NT2/D1 (cell line): ENCODE measurements at regions not wholly inside any gene's neighbourhood (a gene's known extent, or its start where the extent isn't known, plus 50 kb on each side); places are given as distances from the start of the nearest gene placed in this dataset.

Experiments
- DNase-seq: peaks from one replicate; pipeline ENCODE4 v3.0.0-alpha.2; 2011; ENCODE audit warnings: low read depth, low spot score
- H3K27me3 ChIP-seq: 2 replicates; pipeline ENCODE4 v1.6.0; 2011; ENCODE audit warnings: mild to moderate bottlenecking; ENCODE audit not compliant: insufficient read length, insufficient read depth
- H3K36me3 ChIP-seq: 2 replicates; pipeline ENCODE4 v1.6.1; 2011; ENCODE audit warnings: mild to moderate bottlenecking, low read length, mixed read lengths; ENCODE audit not compliant: insufficient read depth, insufficient read length
- H3K4me1 ChIP-seq: 2 replicates; pipeline ENCODE4 v1.5.1; 2011; ENCODE audit not compliant: insufficient read depth, insufficient read length
- H3K4me3 ChIP-seq: 2 replicates; pipeline ENCODE4 v1.5.1; 2011; ENCODE audit warnings: low read depth; ENCODE audit not compliant: insufficient read length
- H3K9ac ChIP-seq: 2 replicates; pipeline ENCODE4 v1.6.0; 2011; ENCODE audit warnings: low read depth; ENCODE audit not compliant: insufficient read length
- H3K9me3 ChIP-seq: 2 replicates; pipeline ENCODE4 v1.5.1; 2011; ENCODE audit warnings: mild to moderate bottlenecking, low read length; ENCODE audit not compliant: insufficient read depth
- SUZ12 ChIP-seq: IDR thresholded peaks from 2 replicates; pipeline ENCODE4 v1.6.1; 2011; ENCODE audit not compliant: insufficient read length, insufficient read depth; ENCODE audit errors: extremely low read depth
- YY1 ChIP-seq: IDR thresholded peaks from 2 replicates; pipeline ENCODE4 v1.6.1; 2011; ENCODE audit not compliant: insufficient read length, insufficient read depth
- ZNF274 ChIP-seq: IDR thresholded peaks from 2 replicates; pipeline ENCODE4 v1.6.1; 2011; ENCODE audit warnings: mild to moderate bottlenecking, low read depth, low read length

DNA sequence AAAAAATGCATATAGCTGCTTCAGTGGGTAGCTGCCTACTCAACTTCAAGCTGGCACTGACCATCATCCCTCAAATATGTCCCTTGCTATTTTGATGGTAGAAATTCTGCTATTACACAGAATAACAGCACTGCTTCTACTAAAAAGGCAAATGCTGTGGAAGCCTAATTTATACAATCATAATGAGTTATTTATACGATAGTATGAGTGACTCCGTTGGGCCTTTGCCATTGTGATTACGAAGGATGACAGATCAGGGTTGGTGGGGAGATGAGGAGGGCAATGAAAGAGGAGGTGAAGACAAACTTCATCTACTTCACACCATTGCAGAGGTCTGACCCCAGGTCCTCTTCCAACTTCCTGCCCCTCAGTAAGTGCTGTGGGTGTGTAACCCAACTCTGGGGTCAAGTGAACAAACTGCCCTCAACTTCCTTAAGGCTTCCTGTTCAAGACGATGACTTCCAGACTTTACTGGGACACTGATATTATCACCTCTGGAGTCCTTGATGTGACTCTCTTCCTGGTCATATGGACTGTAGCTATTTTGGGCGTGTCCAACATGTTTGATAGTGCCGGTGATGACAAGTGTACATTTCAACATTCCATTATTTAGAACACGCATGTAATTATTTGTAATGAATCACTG is 74.1 kb upstream of the RPS23 start:
- H3K36me3 ChIP-seq, result no peaks in the 10 kb centered on the region
- no peak overlapping the region for H3K9ac ChIP-seq
- H3K4me3 ChIP-seq, result no peak overlapping the region
- DNase-seq, result no peak
- H3K27me3 ChIP-seq, result no peaks in the 10 kb centered on the region
- TF ChIP-seq SUZ12, result no peak
- no peak for TF ChIP-seq YY1
- TF ChIP-seq ZNF274, result no peak
- H3K9me3 ChIP-seq, result no peaks in the 10 kb centered on the region
- H3K4me1 ChIP-seq, result peaks cover 2% of the 10 kb centered on the region

DNA sequence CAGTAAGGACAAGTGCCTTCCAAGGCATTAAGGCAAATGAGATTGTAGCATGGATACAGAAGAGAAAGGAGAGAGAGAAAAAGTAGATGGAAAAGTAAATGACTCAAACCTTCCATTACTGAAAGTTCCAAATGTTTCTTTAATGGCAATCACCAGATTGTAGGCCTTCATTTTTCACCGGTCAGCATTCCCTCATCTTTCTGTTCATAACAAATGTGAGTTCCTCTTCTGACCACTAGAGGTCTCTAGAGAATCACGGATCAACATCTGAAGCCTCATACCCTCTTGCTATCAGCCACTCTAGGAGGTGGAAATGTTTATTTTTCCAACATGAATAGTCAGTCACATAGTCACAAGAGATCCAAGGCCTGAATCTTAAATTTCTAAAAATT is 73.6 kb upstream of the RPS23 start:
- H3K27me3 ChIP-seq, result no peaks in the 10 kb centered on the region
- H3K9me3 ChIP-seq, result no peaks in the 10 kb centered on the region
- DNase-seq, result peak; percentile 20
- peaks cover 3% of the 10 kb centered on the region for H3K4me1 ChIP-seq
- H3K36me3 ChIP-seq, result no peaks in the 10 kb centered on the region
- H3K9ac ChIP-seq, result no peak overlapping the region
- no peak for TF ChIP-seq YY1
- TF ChIP-seq ZNF274, result no peak
- no peak for TF ChIP-seq SUZ12
- H3K4me3 ChIP-seq, result no peak overlapping the region

DNA sequence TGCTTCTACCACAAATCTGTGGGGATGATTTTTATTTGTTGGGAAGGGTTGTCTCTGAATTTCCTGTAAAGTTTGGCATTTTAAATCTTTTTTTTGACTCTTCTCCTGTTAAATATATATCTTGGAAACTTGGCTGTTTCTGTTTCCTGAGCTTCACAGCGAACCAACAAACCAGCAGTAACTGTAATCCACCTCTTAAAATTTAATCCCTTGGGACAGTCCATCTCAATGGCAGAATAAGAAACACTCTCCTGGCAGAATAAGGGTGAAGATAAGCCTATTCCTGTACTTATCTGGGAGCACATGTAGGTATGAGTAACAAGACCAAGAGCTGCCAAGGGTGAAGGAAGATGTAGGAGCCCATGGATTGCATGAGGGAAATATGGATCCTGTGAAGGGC is 73.1 kb upstream of the RPS23 start:
- Histone ChIP-seq H3K4me1 (peaks cover 7% of the 10 kb centered on the region), H3K9me3 (no peaks in the 10 kb centered on the region), H3K4me3 (no peak overlapping the region), H3K9ac (no peak overlapping the region), H3K27me3 (no peaks in the 10 kb centered on the region), H3K36me3 (no peaks in the 10 kb centered on the region)
- TF ChIP-seq ZNF274, result no peak
- no peak for TF ChIP-seq SUZ12
- no peak for TF ChIP-seq YY1
- DNase-seq, result no peak

DNA sequence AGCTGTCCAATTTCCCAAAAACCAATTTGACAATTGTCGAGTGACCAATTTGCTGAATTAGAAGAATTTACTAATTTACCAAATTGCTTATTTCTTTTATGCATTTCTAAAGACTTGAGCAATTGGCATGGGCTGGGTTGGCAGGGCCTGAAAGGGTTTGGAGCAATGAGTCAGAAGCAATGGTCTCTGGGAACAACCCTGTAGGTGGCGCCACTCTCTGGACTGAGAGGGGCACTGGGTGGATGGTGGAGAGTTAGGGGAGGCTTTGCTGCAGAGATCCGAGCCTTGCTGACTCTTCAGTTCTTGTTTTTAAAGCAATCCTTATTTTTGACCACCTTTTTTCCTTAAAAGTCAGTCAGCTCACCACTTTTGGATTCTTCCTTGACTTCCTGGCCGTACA is 71.5 kb upstream of the RPS23 start:
- no peak for TF ChIP-seq YY1
- no peak for TF ChIP-seq ZNF274
- TF ChIP-seq SUZ12, result no peak
- Histone ChIP-seq H3K36me3 (no peaks in the 10 kb centered on the region), H3K9me3 (no peaks in the 10 kb centered on the region), H3K27me3 (no peaks in the 10 kb centered on the region), H3K4me3 (no peak overlapping the region), H3K9ac (no peak overlapping the region), H3K4me1 (peaks cover 7% of the 10 kb centered on the region)
- peak; percentile 36 for DNase-seq

DNA sequence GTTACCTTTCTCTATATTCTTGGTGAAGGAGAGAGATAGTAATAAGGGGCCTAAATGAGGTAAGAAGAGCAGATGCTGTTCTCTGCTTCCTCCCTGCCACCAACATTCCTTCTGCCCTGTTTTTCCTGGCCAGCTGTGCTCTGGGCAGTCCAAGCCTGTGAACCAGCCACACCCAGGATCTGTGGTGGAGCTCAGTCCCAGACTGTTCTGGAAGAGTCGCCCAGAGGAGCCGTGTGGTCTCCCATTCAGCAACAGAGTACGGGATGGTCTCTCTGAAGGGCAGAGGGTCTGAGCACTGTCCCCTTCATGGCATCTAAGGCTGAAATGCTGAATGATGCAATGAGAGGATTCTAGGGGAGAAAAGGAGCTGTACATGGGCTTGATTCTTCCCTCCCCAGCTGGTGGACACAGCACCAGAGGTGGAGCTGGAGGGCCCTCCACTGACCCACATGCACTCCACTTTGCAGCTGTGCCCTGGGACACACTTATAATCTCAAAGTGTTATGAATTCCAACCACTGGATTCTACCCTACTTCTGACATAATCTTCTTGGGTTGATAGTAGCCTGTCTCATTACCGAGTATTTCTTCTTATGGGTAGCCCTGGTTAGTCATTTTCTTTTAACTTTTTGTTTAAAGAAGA is 70.8 kb upstream of the RPS23 start:
- Histone ChIP-seq H3K27me3 (no peaks in the 10 kb centered on the region), H3K4me3 (no peak overlapping the region), H3K4me1 (peaks cover 7% of the 10 kb centered on the region), H3K9me3 (no peaks in the 10 kb centered on the region), H3K9ac (no peak overlapping the region), H3K36me3 (no peaks in the 10 kb centered on the region)
- no peak for DNase-seq
- TF ChIP-seq SUZ12 (no peak), ZNF274 (no peak), YY1 (no peak)

DNA sequence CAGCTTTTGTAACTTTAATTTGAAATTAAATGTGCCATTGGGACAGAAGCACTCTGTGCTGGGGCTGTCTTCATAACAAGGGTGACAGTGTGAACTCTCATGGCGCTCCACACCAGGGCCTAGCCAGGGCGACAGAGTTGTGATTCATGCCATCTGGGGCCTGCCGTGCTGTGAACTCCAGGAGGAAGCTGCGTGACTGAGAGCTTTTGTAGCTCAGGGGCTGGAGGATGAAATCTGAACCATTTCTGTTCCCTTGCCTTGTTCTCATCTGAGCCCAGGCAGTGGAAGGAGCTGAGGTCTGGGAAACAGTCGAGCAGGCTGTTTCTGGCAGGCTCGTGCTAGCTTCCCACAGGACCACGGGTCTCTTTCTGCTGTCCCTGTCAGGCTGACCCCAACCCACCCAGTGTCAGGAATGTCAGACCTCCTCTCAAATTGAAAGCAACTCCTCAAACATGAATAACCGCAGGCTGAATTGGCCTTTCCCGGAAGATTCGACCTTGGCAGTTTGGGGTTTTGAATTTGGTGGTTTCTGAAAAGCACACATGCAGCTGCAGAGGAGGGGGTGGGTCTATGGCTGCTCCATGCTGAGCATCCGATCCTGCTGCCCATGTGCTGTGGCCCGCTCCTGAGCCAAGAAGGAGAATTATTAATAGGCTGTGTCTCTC is 69.2 kb upstream of the RPS23 start:
- Histone ChIP-seq H3K27me3 (no peaks in the 10 kb centered on the region), H3K4me1 (peaks cover 7% of the 10 kb centered on the region), H3K9me3 (no peaks in the 10 kb centered on the region), H3K4me3 (no peak overlapping the region), H3K36me3 (no peaks in the 10 kb centered on the region), H3K9ac (no peak overlapping the region)
- TF ChIP-seq ZNF274, result no peak
- TF ChIP-seq YY1, result no peak
- no peak for TF ChIP-seq SUZ12
- DNase-seq, result no peak
